Activated CD4-positive, alpha-beta T cell treated with anti-CD3 and anti-CD28 coated beads, Interleukin-2, amount 50 U/mL, for 1 hour (primary cell): ENCODE measurements at regions not wholly inside any gene's neighbourhood (a gene's known extent, or its start where the extent isn't known, plus 50 kb on each side); places are given as distances from the start of the nearest gene placed in this dataset.

ENCODE experiments used
- DNase-seq: peaks from one replicate; pipeline ENCODE4 v3.0.0-alpha.2; 2020

GRCh38 chr2:238985931-238986446 lies 138.1 kb downstream of the TWIST2 start:
- DNase-seq: no peak

DNA sequence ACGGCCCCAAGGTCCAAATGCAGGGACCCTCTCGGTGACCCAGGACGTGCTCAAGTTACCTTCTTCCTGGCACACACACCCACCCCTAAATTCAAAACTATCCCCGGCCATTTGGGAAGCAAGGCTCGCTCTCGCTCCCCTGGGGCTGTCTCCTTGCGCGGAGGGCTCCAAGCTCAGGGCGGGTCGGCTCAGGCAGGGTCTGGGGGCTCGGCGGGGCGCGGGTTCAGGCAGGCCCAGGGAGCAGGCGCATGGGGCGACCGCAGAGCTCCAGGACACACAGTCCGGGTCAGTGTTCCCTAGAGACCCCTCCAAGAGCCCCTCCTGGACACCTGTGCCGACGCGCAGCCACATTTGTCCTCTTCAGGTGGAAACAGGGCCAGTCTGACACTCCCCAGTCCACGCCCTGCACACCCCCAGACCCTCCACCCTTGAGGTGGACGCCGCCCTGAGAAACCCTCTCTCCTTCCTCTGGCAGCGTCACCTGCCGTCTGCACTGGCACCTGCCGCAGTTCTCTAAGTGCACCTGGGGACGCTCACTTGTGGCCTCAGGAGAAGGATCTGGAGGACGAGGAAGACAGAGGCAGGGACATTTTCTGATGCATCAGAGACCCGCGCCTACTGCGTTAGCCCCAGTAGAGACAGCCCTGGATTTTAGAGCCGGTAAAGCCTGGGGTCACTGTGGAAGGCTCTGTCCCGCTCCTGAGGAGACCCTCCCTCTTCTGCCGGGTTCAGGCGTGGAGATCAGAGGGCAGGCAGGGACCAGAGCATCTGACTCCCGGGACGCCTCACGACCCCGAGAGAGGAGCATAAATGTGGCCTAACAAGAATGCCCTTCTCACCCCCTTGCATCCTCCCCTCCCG lies 138.8 kb downstream of the TWIST2 start:
- DNase-seq: no peak

DNA sequence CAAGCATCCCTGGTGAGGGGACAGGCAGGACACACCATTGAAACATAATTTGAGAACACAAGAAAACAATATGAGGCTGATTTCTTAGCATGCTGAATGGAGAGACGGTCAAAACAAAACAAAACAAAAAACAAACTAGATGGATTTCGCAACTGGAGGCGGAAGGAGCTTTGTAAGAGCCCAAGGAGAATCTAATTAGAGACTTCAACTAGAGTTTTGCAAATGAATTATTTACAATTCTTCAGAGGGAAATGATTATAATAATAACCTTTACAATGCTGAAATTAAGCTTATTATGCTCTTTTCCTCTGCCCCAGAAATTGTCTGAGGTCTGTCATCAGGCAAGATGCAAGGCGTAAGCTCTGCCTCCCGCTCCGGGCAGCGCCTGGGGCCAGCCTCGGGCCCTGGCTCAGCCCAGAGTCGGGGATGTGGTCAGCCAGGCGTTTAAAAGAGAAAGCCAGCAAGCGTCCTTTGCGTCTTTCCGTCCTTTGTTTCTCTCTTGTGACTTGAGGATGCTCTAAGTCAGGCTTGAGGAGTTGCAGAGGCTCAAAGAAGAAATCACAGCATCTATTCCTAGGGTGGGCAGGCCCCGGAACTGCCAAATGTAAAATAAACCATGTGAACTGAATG lies 139.6 kb downstream of the TWIST2 start:
- DNase-seq: no peak

GRCh38 chr2:238988105-238988504 lies 140.2 kb downstream of the TWIST2 start:
- DNase-seq: no peak

GRCh38 chr2:238988752-238989151 lies 140.9 kb downstream of the TWIST2 start:
- DNase-seq: no peak

DNA sequence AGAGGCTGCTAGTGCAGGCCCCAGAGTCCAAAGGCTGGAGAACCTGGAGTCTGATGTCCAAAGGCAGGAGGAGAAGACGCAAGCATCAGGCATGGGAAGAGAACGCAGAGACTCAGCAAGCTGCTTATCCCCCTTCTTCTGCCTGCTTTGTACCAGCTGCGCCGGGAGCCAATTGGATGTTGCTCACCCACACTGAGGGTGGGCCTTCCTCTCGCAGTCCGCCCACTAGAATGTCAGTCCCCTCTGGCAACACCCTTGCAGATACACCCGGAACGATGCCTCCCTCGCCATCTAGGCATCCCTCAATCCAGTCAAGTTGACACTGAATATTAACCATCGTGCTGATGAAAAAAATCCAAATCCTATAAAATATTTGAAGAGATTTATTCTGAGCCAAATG lies 141.6 kb downstream of the TWIST2 start:
- DNase-seq: no peak

- no peak for DNase-seq
Measured at GRCh38 chr2:238994432-238994831, 146.5 kb downstream of the TWIST2 start.

GRCh38 chr2:238994876-238995275 lies 147.0 kb downstream of the TWIST2 start:
- DNase-seq: no peak

DNA sequence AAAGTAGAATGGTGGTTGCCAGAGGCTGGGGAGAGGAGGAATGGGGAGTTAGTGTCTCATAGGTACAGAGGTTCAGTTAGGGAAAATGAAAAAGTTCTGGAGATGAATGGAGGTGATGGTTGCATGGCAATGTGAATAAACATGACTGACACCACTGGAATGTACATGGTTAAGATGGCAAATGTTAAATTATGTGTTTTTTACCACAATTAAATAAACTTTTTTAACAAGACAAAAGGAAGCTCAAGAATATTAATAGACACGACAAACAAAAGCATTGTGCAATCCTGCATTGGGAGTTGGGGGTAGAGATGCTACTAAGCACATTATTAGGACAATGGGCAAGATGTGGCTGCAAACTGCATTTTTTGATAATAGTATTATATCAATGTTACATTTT lies 147.7 kb downstream of the TWIST2 start:
- no peak for DNase-seq

DNA sequence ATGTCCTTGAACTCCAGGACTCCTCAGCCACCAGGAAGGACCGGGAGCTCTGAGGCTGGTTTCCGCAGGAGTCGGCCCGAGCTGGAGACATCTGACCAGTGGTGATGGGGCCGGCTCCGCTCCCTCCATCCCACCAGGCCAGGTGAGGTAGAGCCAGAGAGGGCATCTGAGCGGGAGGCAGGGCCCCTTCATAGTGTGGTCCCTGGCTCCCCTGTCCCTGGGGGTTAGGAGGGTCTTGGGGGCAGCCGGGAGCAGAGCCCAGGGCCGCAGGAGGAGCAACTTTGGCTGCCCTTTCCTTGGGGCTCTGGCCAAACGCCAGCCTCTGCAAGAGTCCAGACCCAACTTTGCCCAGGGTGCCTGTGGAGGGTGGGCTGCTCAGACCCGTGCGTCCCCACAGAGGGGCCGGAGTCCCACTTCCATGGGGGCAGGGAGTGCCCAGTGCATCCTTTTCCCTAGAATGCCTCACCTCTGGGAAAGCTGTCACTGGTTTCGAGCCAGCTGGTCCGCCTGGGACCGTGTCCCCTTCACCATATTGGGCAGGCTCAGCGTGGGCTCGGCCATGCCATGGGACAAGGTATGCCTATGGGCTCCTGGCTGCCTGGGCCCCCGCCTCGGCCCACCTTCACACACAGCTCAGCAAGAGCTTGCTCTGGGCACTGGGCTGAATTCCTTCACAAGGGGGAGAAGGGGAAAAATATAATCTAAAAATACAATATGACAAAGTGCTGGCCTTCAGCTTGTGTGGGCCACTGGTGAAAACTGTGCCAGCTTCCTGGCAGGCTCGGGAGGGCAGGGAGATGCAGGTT lies 148.6 kb downstream of the TWIST2 start:
- DNase-seq: no peak

GRCh38 chr2:238997137-238997390 lies 149.2 kb downstream of the TWIST2 start:
- DNase-seq: no peak

GRCh38 chr2:238997684-238998083 lies 149.8 kb downstream of the TWIST2 start:
- no peak for DNase-seq
